Neural cell (in vitro differentiated cells): ENCODE measurements at regions not wholly inside any gene's neighbourhood (a gene's known extent, or its start where the extent isn't known, plus 50 kb on each side); places are given as distances from the start of the nearest gene placed in this dataset.

ENCODE experiments used
- EP300 ChIP-seq: fragments of 450-650 bp; conservative IDR thresholded peaks from 2 replicates; pipeline ENCODE4 v1.6.1; 2014; ENCODE audit warnings: antibody characterized with exemption, mild to moderate bottlenecking, moderate library complexity; ENCODE audit not compliant: poor library complexity, severe bottlenecking
- EZH2 ChIP-seq: fragments of 200-600, 300-800 bp; shearing (Covaris generic), sonication (generic); IDR thresholded peaks from 2 replicates; pipeline ENCODE4 v1.6.1; 2014; ENCODE audit warnings: antibody characterized with exemption, low read length, borderline replicate concordance, mild to moderate bottlenecking; ENCODE audit not compliant: insufficient read depth, poor library complexity, severe bottlenecking
- RAD21 ChIP-seq: fragments of 450-650 bp; conservative IDR thresholded peaks from 2 replicates; pipeline ENCODE4 v1.6.1; 2014; ENCODE audit warnings: antibody characterized with exemption, mild to moderate bottlenecking, moderate library complexity
- SMC3 ChIP-seq: fragments of 450-650 bp; conservative IDR thresholded peaks from 2 replicates; pipeline ENCODE4 v1.6.1; 2014; ENCODE audit warnings: antibody characterized with exemption, mild to moderate bottlenecking, moderate library complexity; ENCODE audit not compliant: poor library complexity
- TAF1 ChIP-seq: IDR thresholded peaks from 2 replicates; pipeline ENCODE4 v1.6.1; 2012; ENCODE audit warnings: low read depth
- TF ChIP-seq, protein P1 (sequence below): fragments of 450-650 bp; IDR thresholded peaks from 2 replicates; pipeline ENCODE4 v1.5.1; 2014; ENCODE audit warnings: antibody characterized with exemption, mild to moderate bottlenecking, moderate library complexity; ENCODE audit not compliant: poor library complexity, severe bottlenecking
- TF ChIP-seq, protein P2 (sequence below): IDR thresholded peaks from 2 replicates; pipeline ENCODE4 v1.6.1; 2012; ENCODE audit warnings: borderline replicate concordance

DNA sequence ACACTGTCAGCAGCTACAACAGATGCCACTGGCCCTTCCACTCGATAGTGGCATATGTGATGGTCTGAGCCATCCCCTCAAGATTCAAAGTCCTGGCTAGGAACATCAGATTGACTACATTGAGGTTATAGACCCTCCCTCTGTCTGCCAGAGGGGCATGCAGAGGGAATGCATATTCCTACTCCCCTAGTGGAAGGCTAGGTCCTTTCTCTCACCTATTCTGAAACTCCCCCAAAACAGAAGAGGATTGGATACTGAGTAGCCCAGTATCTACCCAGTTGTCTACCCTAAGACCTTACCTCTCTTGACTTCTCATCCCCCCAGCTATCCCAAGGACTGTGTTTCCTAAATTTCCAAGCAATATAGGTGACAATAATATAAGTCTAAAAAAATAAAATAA is 78.5 kb upstream of the PDE4D start:
- TF ChIP-seq, protein P1, sequence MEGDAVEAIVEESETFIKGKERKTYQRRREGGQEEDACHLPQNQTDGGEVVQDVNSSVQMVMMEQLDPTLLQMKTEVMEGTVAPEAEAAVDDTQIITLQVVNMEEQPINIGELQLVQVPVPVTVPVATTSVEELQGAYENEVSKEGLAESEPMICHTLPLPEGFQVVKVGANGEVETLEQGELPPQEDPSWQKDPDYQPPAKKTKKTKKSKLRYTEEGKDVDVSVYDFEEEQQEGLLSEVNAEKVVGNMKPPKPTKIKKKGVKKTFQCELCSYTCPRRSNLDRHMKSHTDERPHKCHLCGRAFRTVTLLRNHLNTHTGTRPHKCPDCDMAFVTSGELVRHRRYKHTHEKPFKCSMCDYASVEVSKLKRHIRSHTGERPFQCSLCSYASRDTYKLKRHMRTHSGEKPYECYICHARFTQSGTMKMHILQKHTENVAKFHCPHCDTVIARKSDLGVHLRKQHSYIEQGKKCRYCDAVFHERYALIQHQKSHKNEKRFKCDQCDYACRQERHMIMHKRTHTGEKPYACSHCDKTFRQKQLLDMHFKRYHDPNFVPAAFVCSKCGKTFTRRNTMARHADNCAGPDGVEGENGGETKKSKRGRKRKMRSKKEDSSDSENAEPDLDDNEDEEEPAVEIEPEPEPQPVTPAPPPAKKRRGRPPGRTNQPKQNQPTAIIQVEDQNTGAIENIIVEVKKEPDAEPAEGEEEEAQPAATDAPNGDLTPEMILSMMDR = no peak
- TF ChIP-seq EP300 = no peak
- no peak for TF ChIP-seq RAD21
- TF ChIP-seq EZH2 = no peak
- TF ChIP-seq, protein P2, sequence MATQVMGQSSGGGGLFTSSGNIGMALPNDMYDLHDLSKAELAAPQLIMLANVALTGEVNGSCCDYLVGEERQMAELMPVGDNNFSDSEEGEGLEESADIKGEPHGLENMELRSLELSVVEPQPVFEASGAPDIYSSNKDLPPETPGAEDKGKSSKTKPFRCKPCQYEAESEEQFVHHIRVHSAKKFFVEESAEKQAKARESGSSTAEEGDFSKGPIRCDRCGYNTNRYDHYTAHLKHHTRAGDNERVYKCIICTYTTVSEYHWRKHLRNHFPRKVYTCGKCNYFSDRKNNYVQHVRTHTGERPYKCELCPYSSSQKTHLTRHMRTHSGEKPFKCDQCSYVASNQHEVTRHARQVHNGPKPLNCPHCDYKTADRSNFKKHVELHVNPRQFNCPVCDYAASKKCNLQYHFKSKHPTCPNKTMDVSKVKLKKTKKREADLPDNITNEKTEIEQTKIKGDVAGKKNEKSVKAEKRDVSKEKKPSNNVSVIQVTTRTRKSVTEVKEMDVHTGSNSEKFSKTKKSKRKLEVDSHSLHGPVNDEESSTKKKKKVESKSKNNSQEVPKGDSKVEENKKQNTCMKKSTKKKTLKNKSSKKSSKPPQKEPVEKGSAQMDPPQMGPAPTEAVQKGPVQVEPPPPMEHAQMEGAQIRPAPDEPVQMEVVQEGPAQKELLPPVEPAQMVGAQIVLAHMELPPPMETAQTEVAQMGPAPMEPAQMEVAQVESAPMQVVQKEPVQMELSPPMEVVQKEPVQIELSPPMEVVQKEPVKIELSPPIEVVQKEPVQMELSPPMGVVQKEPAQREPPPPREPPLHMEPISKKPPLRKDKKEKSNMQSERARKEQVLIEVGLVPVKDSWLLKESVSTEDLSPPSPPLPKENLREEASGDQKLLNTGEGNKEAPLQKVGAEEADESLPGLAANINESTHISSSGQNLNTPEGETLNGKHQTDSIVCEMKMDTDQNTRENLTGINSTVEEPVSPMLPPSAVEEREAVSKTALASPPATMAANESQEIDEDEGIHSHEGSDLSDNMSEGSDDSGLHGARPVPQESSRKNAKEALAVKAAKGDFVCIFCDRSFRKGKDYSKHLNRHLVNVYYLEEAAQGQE = no peak
- no peak for TF ChIP-seq TAF1
- no peak for TF ChIP-seq SMC3
